ENCODE measurements at regions not wholly inside any gene's neighbourhood (a gene's known extent, or its start where the extent isn't known, plus 50 kb on each side); places are given as distances from the start of the nearest gene placed in this dataset.

DNA sequence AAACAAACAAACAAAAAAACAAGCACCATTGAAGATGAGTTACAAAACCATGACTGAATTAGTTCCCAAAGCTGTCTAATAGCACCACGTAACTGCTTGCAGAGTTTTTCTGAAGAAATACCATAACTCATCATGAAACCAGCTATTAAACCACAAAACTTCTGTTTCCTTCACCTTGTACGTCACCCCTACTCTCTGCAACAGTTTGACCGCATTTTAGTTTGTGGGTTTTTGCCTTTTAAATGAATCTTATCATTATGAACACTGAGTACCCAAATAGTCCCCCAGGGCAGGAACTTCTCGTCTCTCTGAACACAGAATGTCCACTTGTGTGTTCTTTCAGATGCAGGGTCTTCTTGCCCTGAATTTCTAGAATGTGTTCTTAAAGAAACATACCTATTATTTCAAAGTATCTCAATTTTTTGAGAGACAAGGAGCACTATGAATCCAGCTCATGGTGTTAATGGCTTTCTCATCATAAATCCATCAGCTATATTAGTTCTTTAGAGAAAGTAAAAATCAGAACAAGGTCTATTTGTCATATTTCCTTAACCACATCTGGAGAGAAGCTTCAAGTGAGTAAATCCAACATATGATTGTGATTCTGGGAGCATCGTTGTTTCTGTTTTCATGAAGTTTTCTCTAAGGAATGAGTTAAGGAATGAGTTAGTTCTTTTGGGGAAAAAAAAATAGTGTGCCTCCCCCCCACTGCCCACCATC is 210.6 kb downstream of the AUH start:
- TF ChIP-seq, protein P1, sequence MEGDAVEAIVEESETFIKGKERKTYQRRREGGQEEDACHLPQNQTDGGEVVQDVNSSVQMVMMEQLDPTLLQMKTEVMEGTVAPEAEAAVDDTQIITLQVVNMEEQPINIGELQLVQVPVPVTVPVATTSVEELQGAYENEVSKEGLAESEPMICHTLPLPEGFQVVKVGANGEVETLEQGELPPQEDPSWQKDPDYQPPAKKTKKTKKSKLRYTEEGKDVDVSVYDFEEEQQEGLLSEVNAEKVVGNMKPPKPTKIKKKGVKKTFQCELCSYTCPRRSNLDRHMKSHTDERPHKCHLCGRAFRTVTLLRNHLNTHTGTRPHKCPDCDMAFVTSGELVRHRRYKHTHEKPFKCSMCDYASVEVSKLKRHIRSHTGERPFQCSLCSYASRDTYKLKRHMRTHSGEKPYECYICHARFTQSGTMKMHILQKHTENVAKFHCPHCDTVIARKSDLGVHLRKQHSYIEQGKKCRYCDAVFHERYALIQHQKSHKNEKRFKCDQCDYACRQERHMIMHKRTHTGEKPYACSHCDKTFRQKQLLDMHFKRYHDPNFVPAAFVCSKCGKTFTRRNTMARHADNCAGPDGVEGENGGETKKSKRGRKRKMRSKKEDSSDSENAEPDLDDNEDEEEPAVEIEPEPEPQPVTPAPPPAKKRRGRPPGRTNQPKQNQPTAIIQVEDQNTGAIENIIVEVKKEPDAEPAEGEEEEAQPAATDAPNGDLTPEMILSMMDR (conservative IDR thresholded peaks at IDR 0.05; ENCODE audit: low read depth, low read length), result no peak
- TF ChIP-seq EZH2 (IDR thresholded peaks at IDR 0.05; ENCODE audit: borderline replicate concordance, low read depth, low read length, poor library complexity, severe bottlenecking), result no peak
